ENCODE measurements at regions not wholly inside any gene's neighbourhood (a gene's known extent, or its start where the extent isn't known, plus 50 kb on each side); places are given as distances from the start of the nearest gene placed in this dataset.

GRCh38 chr7:17142831-17143541, 155.5 kb upstream of the AHR start (continued):
- TF ChIP-seq ZNF343 (CRISPR knock-in tag; IDR thresholded peaks at IDR 0.05) (no peak), ZNF83 (CRISPR knock-in tag; IDR thresholded peaks at IDR 0.05; ENCODE audit: borderline replicate concordance) (no peak), ZNF143 (CRISPR knock-in tag; IDR thresholded peaks at IDR 0.05) (no peak), EP300 (IDR thresholded peaks at IDR 0.05; ENCODE audit: low read depth in 2 of 2, low read length in 2 of 2) (peak in 1 of 2 experiments; percentile 84; a peak in 2 of 4 replicates), EP300 (CRISPR knock-in tag; IDR thresholded peaks at IDR 0.05; ENCODE audit: borderline replicate concordance) (0 out of 2 replicates have a peak, but pooled peaks have one; percentile 62), ZNF878 (CRISPR knock-in tag; IDR thresholded peaks at IDR 0.05) (0 out of 2 replicates have a peak, but pooled peaks have one; percentile 62), ZNF724P (CRISPR knock-in tag; IDR thresholded peaks at IDR 0.05; ENCODE audit: borderline replicate concordance) (no peak), ZNF737 (CRISPR knock-in tag; IDR thresholded peaks at IDR 0.05; ENCODE audit: borderline replicate concordance) (no peak), ARHGAP35 (CRISPR knock-in tag; IDR thresholded peaks at IDR 0.05; ENCODE audit: borderline replicate concordance) (no peak), HMG20A (CRISPR knock-in tag; IDR thresholded peaks at IDR 0.05; ENCODE audit: borderline replicate concordance) (peak; percentile 76; the same call in 1 of the 2 replicates), SIX4 (CRISPR knock-in tag; IDR thresholded peaks at IDR 0.05) (0 out of 2 replicates have a peak, but pooled peaks have one; percentile 34), ISX (CRISPR knock-in tag; conservative IDR thresholded peaks at IDR 0.05) (no peak), MIER2 (CRISPR knock-in tag; IDR thresholded peaks at IDR 0.05) (no peak), FOXP4 (CRISPR knock-in tag; IDR thresholded peaks at IDR 0.05) (peak; percentile 82), PCBP2 (optimal IDR thresholded peaks at IDR 0.05; ENCODE audit: low read depth, low read length, poor library complexity, severe bottlenecking) (no peak), BRCA1 (CRISPR knock-in tag; IDR thresholded peaks at IDR 0.05) (no peak), FOXA3 (CRISPR knock-in tag; IDR thresholded peaks at IDR 0.05) (peak; percentile 86), ELF4 (CRISPR knock-in tag; IDR thresholded peaks at IDR 0.05; ENCODE audit: borderline replicate concordance) (no peak), NFAT5 (CRISPR knock-in tag; IDR thresholded peaks at IDR 0.05) (no peak), KDM6A (CRISPR knock-in tag; IDR thresholded peaks at IDR 0.05; ENCODE audit: low read depth) (peak; percentile 59; the same call in 1 of the 2 replicates), ATF7 (IDR thresholded peaks at IDR 0.05) (peak; percentile 34; the same call in 1 of the 2 replicates), ATF7 (CRISPR knock-in tag; IDR thresholded peaks at IDR 0.05) (no peak), FOXO1 (CRISPR knock-in tag; IDR thresholded peaks at IDR 0.05) (peak; percentile 84)

Measured in HepG2 (cell line).